IMR-90 (cell line): ENCODE measurements at regions not wholly inside any gene's neighbourhood (a gene's known extent, or its start where the extent isn't known, plus 50 kb on each side); places are given as distances from the start of the nearest gene placed in this dataset.

Experiments used
- ATAC-seq: fragments of 200-7000 bp; cut with Tn5 transposase; 2 replicates; pipeline ENCODE4 v1.9.1; 2020; ENCODE audit warnings: low read depth, mild to moderate bottlenecking, moderate library complexity
- BruUV-seq: library from RNA; stranded (reverse); fragments of 400-500 nt; replicated peaks from 2 replicates; lab custom pipeline; 2021; lab: Mats Ljungman, UMichigan
- CTCF ChIA-PET: fragments of 300-600 bp; formaldehyde crosslinking; extraction: SDS; loops from one replicate; lab custom pipeline; 2021; ENCODE audit warnings: antibody characterized with exemption; lab: Yijun Ruan, JAX
- POLR2A ChIA-PET: fragments of 300-600 bp; sonication (Branson Sonifier 250); formaldehyde crosslinking; loops from one replicate; lab custom pipeline; 2022; ENCODE audit warnings: antibody characterized with exemption; ENCODE audit not compliant: unreplicated experiment; lab: Charles Lee
- DNase-seq: peaks from one replicate; pipeline ENCODE4 v3.0.0; 2013
- H2AFZ ChIP-seq: replicated peaks from 2 replicates; pipeline ENCODE3; 2013; ENCODE audit warnings: low read length, mild to moderate bottlenecking; ENCODE audit not compliant: poor library complexity
- H2AK5ac ChIP-seq: 2 replicates; pipeline ENCODE4 v1.6.1; 2013; ENCODE audit warnings: low read depth, low read length, inconsistent platforms
- H2AK9ac ChIP-seq: replicated peaks from 2 replicates; pipeline ENCODE3; 2013; ENCODE audit warnings: mild to moderate bottlenecking, low read depth, low read length, moderate library complexity; ENCODE audit not compliant: poor library complexity
- H2BK120ac ChIP-seq: 2 replicates; pipeline ENCODE4 v1.6.1; 2013; ENCODE audit warnings: low read depth, low read length, inconsistent platforms
- H2BK15ac ChIP-seq: 3 replicates; pipeline ENCODE4 v1.6.1; 2013; ENCODE audit warnings: low read depth, low read length, inconsistent platforms
- H2BK20ac ChIP-seq: 2 replicates; pipeline ENCODE4 v1.6.1; 2013; ENCODE audit warnings: low read depth, mild to moderate bottlenecking, inconsistent platforms, low read length, moderate library complexity
- H2BK5ac ChIP-seq: 2 replicates; pipeline ENCODE4 v1.6.1; 2013; ENCODE audit warnings: mild to moderate bottlenecking, low read depth, low read length, inconsistent platforms; ENCODE audit not compliant: poor library complexity, severe bottlenecking
- H3K14ac ChIP-seq: replicated peaks from 2 replicates; pipeline ENCODE4 v1.6.1; 2013; ENCODE audit warnings: low read depth, low read length, inconsistent platforms
- H3K18ac ChIP-seq: 2 replicates; pipeline ENCODE4 v1.6.1; 2013; ENCODE audit warnings: low read depth, low read length, control low read depth
- H3K23ac ChIP-seq: 2 replicates; pipeline ENCODE4 v1.6.1; 2013; ENCODE audit warnings: low read depth, low read length, inconsistent platforms
- H3K27ac ChIP-seq: 2 replicates; pipeline ENCODE4 v1.5.1; 2013; ENCODE audit warnings: mild to moderate bottlenecking, control low read depth, low read length; ENCODE audit not compliant: insufficient read depth
- H3K27me3 ChIP-seq: 2 replicates; pipeline ENCODE4 v1.6.1; 2013; ENCODE audit warnings: low read length; ENCODE audit not compliant: control insufficient read depth, insufficient read depth
- H3K36me3 ChIP-seq: 2 replicates; pipeline ENCODE4 v1.6.1; 2013; ENCODE audit warnings: low read length, mixed read lengths; ENCODE audit not compliant: control insufficient read depth, insufficient read depth
- H3K4ac ChIP-seq: 2 replicates; pipeline ENCODE4 v1.6.1; 2013; ENCODE audit warnings: low read depth, low read length, inconsistent platforms
- H3K4me1 ChIP-seq: 2 replicates; pipeline ENCODE4 v1.6.1; 2013; ENCODE audit warnings: low read length, mixed read lengths; ENCODE audit not compliant: control insufficient read depth, insufficient read depth
- H3K4me2 ChIP-seq: 2 replicates; pipeline ENCODE4 v1.6.1; 2013; ENCODE audit warnings: low read depth, mild to moderate bottlenecking, control low read depth, low read length, moderate library complexity
- H3K4me3 ChIP-seq: 2 replicates; pipeline ENCODE4 v1.5.1; 2013; ENCODE audit warnings: low read depth, mild to moderate bottlenecking, control low read depth, low read length, moderate library complexity; ENCODE audit not compliant: insufficient read depth
- H3K56ac ChIP-seq: 2 replicates; pipeline ENCODE4 v1.6.1; 2013; ENCODE audit warnings: low read length, inconsistent platforms; ENCODE audit not compliant: insufficient read depth; ENCODE audit errors: extremely low read depth
- H3K79me1 ChIP-seq, 2 experiments: 2 replicates each; pipeline ENCODE4 v1.6.1; 2013; ENCODE audit warnings: low read length in 2 of 2, inconsistent platforms in 1 of 2, low read depth in 1 of 2
- H3K9ac ChIP-seq: 2 replicates; pipeline ENCODE4 v1.6.1; 2013; ENCODE audit warnings: low read depth, low read length, control low read depth
- H3K9me1 ChIP-seq: 2 replicates; pipeline ENCODE4 v1.6.1; 2013; ENCODE audit warnings: low read length, inconsistent platforms; ENCODE audit not compliant: insufficient read depth
- H3K9me3 ChIP-seq: 2 replicates; pipeline ENCODE4 v1.6.1; 2013; ENCODE audit warnings: low read length; ENCODE audit not compliant: control insufficient read depth, insufficient read depth
- H4K20me1 ChIP-seq: 2 replicates; pipeline ENCODE4 v1.6.1; 2013; ENCODE audit warnings: low read length, inconsistent platforms; ENCODE audit not compliant: insufficient read depth
- H4K5ac ChIP-seq: 2 replicates; pipeline ENCODE4 v1.6.1; 2013; ENCODE audit warnings: mild to moderate bottlenecking, low read depth, low read length, control low read depth
- H4K8ac ChIP-seq, 2 experiments: 2 replicates each; pipeline ENCODE4 v1.6.1; 2013; ENCODE audit warnings: low read depth in 2 of 2, low read length in 2 of 2, control low read depth in 1 of 2, inconsistent platforms in 1 of 2
- H4K91ac ChIP-seq: 2 replicates; pipeline ENCODE4 v1.6.1; 2013; ENCODE audit warnings: low read depth, low read length, inconsistent platforms; ENCODE audit not compliant: insufficient read depth
- BHLHE40 ChIP-seq: fragments of 150-350 bp; IDR thresholded peaks from 2 replicates; pipeline ENCODE4 v1.6.1; 2016; ENCODE audit warnings: mild to moderate bottlenecking, low read depth, low read length
- MAFK ChIP-seq: IDR thresholded peaks from 2 replicates; pipeline ENCODE4 v1.6.1; 2012; ENCODE audit warnings: low read depth, low read length, improper control_type of control experiment
- RAD21 ChIP-seq: IDR thresholded peaks from 2 replicates; pipeline ENCODE4 v1.6.1; 2012; ENCODE audit warnings: low read length, improper control_type of control experiment
- SMC3 ChIP-seq: fragments of 150-350 bp; IDR thresholded peaks from 2 replicates; pipeline ENCODE4 v1.6.1; 2016; ENCODE audit warnings: low read depth, mild to moderate bottlenecking, antibody characterized with exemption, low read length, moderate library complexity
- WGBS, 2 experiments: methylation state at CpG; one replicate each; pipeline versions ENCODE4 v1.1.5 to v1.1.7; 2013; ENCODE audit warnings: missing lambda C conversion rate in 2 of 2; ENCODE audit not compliant: insufficient read length in 1 of 2; ENCODE audit errors: extremely low coverage in 2 of 2; 5-methylcytosine and 5-hydroxymethylcytosine counted together
- dilution Hi-C: fragments of 300-500 bp; cut with HindIII; formaldehyde crosslinking; loops from one replicate; pipeline ENCODE4 v1.14.3; 2018; ENCODE audit warnings: low sequenced_read_pairs; ENCODE audit not compliant: unreplicated experiment
- in situ Hi-C: fragments of 300-500 bp; cut with MboI; formaldehyde crosslinking; loops from 3 replicates; pipeline ENCODE4 v1.14.3; 2019; ENCODE audit warnings: low sequenced_read_pairs, inconsistent platforms, mixed read lengths
- intact Hi-C: fragments of 100-400 bp; cut with micrococcal nuclease; formaldehyde crosslinking; loops from 2 replicates; pipeline ENCODE4 v1.10.0; 2022

DNA sequence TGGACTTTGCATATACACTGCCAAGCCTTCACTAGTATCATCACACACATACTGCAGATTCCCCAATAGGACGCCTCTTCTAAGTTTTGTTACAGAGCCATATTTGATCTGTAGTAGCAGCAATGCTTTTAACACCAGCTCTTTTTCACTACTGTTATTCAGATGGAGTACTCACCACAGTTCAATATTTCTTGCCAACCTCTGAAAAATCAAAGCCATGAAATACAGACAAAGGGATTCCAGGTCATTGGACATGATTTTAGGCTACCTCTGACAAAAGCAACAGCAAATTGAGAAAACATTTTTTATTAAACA is 390.7 kb upstream of the ADGRL3 start:
- Histone ChIP-seq H3K36me3 (no peaks in the 10 kb centered on the region), H3K27ac (no peak overlapping the region), H2BK15ac (no peak overlapping the region), H3K14ac (no peak overlapping the region), H3K9ac (no peak overlapping the region), H2AK5ac (no peak overlapping the region), H4K8ac (no peak overlapping the region), H3K4me1 (no peaks in the 10 kb centered on the region), H2BK20ac (no peak overlapping the region), H2BK120ac (no peak overlapping the region), H3K9me3 (no peaks in the 10 kb centered on the region), H2AFZ (no peak overlapping the region), H2AK9ac (no peak overlapping the region), H3K9me1 (no peaks in the 10 kb centered on the region), H3K79me1 (no peaks in the 10 kb centered on the region), H4K5ac (no peak overlapping the region), H3K18ac (no peak overlapping the region), H3K56ac (no peak overlapping the region), H3K23ac (no peak overlapping the region), H3K27me3 (no peaks in the 10 kb centered on the region), H2BK5ac (no peak overlapping the region), H3K4ac (no peak overlapping the region), H4K20me1 (no peaks in the 10 kb centered on the region), H3K4me2 (no peak overlapping the region), H4K91ac (no peak overlapping the region), H3K4me3 (no peak overlapping the region)
- ChIA-PET POLR2A (no interaction called here), CTCF (no interaction called here)
- DNase-seq (no peak), ATAC-seq (no peak)
- intact Hi-C loops: no loop called here
- TF ChIP-seq SMC3 (no peak), MAFK (no peak), RAD21 (no peak), BHLHE40 (no peak)
- no CpG with 5 or more reads among the region's 1 CpG for WGBS, 2 experiments
- dilution Hi-C loops: no loop called here
- BruUV-seq: no TSS peak
- in situ Hi-C loops: no loop called here
